Esophagus muscularis mucosa (tissue), 3 donors: ENCODE measurements at regions not wholly inside any gene's neighbourhood (a gene's known extent, or its start where the extent isn't known, plus 50 kb on each side); places are given as distances from the start of the nearest gene placed in this dataset.

Experiments used
- CTCF ChIP-seq, 3 experiments: fragments of 200-600 bp in 2 of 3; fragments of 450-650 bp in 1 of 3; sonication (generic) in 2 of 3; IDR thresholded peaks; one replicate each; pipeline ENCODE4 v1.5.1; 2017 to 2019; ENCODE audit warnings: antibody characterized with exemption in 3 of 3, mild to moderate bottlenecking in 2 of 3, moderate library complexity in 1 of 3
- POLR2A ChIP-seq: fragments of 450-650 bp; IDR thresholded peaks from one replicate; pipeline ENCODE4 v1.6.1; 2017; ENCODE audit warnings: antibody characterized with exemption, moderate library complexity, mild to moderate bottlenecking, low read depth

GRCh38 chr1:214928574-214928973, 154.0 kb upstream of the KCNK2 start:
- TF ChIP-seq POLR2A (no peak), CTCF (IDR thresholded peaks at IDR 0.05) (no peak)
